Activated CD8-positive, alpha-beta memory T cell treated with anti-CD3 and anti-CD28 coated beads for 48 hours (primary cell): ENCODE measurements at regions not wholly inside any gene's neighbourhood (a gene's known extent, or its start where the extent isn't known, plus 50 kb on each side); places are given as distances from the start of the nearest gene placed in this dataset.
"Not testable (repeated sequence)": the region's sequence is repeated elsewhere in the genome, so short reads cannot be mapped to it uniquely, and the experiment has no call there.

ENCODE experiments used
- DNase-seq, 3 experiments: peaks; one replicate each; pipeline ENCODE4 v3.0.0-alpha.2; 2020; ENCODE audit warnings: low read depth in 2 of 3, low spot score in 2 of 3

DNA sequence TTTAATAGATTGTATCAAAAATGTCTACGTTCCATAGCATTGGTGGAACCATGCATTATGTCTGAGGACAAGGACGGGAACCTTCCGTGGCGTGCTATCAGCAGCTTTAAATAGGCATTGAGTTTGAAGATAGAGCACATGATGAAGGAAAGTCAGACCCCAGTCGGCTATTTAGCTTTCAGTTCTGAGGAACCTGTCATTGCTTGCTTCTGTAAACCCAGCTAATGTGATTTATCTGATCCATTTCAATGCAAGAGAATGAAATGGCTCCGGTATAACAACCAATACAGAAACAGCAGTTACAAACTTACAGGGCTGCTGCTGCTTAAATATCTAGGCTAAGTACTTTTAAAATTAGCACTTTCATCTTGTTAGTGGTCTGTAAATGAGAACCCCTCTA lies 503.3 kb downstream of the RNF144A start:
- DNase-seq = no peak

- DNase-seq = no peak
Measured at GRCh38 chr2:7424481-7424880, 507.3 kb downstream of the RNF144A start.

GRCh38 chr2:7427293-7428060 lies 510.3 kb downstream of the RNF144A start:
- no peak for DNase-seq

- DNase-seq = no peak
Measured at GRCh38 chr2:7428454-7429204, 511.4 kb downstream of the RNF144A start.

DNA sequence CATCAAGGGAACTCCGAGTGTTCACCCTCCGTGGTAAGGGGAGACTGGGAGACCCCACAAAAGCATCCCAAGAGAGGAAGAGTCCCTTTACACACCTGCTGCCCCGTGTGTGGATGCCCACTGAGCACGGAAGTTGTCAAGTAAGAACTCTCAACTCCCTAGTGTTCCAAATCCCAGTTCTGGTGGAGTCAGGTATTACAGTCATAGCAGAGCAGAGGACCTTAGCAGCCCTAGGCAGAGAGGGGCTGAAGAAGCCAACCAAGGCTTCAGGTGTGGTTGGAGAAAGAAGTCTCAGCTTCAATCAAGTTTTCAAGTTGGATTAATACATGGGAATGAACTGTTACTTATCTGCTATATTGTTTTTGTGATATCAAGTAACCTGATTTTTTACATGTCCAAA lies 512.5 kb downstream of the RNF144A start:
- DNase-seq = no peak

DNA sequence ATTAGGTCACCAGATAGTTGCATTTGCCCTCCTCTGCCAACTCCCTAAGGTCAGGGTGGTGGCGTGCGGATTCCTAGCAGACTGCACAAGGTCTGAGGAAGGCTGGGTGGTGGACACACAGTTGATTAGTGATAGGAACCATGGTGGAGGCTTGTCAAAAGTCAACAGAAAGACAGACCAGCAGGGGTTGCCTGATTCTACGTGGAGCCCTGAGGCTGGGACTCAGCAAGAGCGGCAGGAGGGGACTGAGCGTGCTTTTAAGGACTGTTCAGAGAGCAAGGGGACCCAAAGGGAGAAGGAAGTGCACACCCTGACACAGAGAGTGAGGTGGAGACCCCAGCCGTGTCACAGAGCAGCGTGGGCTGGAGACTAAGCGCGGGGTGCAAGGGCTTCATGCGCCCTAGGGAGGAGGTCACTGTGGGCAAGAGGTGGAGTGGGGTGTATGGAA lies 513.2 kb downstream of the RNF144A start:
- DNase-seq = no peak

DNA sequence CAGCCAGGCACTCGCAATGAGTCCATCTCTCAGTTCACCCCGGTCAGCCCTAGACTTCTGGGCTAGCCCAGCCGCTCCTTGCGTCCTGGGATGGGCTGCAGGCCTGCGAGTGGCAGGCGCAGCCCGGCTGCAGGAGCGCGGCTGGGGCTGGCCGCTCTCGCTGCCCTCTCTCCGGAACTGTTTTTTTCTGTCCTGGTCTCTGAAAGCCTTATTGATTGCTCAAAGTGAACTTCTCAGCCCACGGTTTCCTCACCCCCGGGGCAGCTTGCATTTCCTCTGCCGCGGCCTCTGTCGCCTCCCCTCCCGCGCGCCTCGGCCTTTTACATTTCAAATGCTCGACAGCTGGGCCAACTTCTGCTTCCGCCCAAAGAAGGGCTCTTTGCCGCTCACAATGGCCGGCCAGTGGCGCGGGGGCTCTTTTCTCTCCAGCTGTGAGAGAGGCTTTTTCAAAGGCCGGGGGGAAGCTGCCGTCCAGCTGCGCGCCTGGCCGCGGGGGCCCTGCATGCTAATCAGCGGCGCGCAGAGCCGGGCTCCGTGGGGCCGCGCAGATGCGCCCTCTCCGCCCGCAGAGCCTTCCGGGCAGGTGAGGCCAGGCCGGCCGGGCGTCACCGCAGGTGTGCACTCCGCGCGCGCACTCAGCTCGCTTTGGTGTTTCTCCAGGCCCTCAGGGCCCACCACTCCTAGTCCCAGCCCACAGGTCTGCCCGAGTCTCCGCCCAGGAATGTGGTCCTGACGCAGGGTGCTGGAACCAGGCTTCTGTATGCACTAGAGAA lies 513.8 kb downstream of the RNF144A start:
- DNase-seq = peak in 1 of 3 experiments; percentile 50

- DNase-seq = no peak
Measured at GRCh38 chr2:7432436-7432835, 515.2 kb downstream of the RNF144A start.

- no peak for DNase-seq
Measured at GRCh38 chr2:7436096-7436906, 519.1 kb downstream of the RNF144A start.

- no peak for DNase-seq
Measured at GRCh38 chr2:7437141-7437540, 519.9 kb downstream of the RNF144A start.

DNA sequence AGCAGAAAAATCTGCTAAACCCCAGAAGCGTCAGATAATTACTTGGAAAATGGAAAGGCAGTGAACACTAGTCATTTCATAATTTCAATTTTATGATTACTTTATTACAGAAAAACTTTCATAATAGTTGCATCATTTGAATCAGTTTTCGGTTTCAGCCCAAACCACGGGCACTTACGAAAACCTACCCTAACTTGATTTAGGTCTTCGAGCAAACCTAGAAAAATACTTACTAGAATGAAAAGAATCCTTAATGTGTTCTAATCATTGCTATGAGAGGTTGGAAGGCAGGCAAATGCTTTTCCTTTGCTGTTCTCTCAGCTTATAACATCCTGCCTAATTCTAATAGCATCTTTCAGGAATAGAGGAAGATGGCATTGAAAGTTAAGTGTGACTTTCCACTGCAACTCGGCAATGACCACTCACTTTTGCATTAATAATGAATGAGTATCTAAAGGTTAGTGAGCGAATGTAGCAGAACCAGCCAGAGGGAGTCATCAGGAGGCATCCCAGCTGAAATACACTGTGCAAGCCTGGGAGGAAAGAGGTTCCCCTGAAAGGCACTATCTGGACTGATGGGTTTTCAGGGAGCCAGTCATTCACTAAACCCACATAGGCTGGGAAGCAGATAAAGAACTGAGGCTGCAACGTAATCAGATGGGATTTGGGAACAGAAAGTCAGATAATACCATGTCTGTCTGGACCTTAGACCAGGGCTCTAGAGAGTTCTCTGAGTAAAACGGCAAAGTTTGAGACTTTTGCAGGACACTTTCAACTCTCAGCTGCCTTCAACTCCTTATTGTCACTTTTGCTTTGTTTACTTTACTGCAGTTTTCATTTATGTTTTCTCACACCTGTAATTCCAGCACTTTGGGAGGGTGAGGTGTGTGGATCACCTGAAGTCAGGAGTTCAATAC lies 520.8 kb downstream of the RNF144A start:
- DNase-seq = no peak

GRCh38 chr2:7438855-7439254 lies 521.6 kb downstream of the RNF144A start:
- no peak for DNase-seq

DNA sequence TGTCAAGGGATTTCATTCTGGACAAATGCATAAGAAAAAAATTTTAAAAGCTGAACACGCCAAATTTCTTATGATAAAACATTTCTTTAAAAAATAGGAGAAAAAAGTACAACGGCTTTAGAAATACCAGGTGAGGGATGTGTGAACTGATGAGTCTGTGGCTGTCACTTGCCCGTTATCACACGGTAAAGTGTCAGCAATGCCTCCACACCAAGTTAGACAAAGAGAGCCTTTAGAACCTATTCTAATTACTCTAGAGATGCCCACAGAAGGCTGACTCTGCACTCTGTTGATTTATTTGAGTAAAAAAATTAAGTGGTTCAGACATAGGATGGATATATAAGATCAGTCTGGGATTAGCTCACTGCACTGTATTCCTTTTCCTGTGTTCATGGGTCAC lies 523.8 kb downstream of the RNF144A start:
- no peak for DNase-seq

DNA sequence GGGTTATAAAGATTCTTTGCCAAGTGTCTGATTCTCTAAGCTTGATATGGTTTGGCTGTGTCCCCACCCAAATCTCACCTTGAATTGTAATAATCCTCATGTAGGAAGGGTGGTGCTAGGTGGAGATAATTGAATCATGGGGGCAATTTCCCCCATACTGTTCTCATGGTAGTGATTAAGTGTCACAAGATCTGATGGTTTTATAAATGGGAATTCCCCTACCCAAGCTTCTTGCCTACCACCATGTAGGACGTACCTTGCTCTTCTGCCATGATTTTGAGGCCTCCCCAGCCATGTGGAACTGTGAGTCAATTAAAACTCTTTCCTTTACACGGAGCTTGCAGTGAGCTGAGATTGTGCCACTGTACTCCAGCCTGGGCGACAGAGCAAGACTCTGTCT lies 524.6 kb downstream of the RNF144A start:
- DNase-seq = not testable (repeated sequence)

DNA sequence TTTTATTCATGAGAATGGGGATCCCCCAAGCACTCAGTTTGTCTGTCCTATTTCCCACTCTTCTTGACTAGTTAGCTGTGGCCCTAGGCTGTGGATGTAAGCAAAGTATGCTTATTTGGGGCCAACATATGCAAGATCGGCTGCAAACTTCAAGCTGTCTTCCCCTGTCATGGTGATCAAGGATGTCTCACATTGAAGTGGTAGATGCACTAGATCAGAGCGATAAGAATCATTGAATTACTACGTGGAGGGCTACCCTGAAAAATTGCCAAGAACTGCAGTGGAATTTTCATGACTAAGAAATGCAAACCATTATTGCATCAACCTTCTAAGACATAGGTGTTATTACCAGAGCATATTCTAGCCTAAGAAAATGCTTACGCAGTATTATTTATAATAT lies 527.4 kb downstream of the RNF144A start:
- no peak for DNase-seq

DNA sequence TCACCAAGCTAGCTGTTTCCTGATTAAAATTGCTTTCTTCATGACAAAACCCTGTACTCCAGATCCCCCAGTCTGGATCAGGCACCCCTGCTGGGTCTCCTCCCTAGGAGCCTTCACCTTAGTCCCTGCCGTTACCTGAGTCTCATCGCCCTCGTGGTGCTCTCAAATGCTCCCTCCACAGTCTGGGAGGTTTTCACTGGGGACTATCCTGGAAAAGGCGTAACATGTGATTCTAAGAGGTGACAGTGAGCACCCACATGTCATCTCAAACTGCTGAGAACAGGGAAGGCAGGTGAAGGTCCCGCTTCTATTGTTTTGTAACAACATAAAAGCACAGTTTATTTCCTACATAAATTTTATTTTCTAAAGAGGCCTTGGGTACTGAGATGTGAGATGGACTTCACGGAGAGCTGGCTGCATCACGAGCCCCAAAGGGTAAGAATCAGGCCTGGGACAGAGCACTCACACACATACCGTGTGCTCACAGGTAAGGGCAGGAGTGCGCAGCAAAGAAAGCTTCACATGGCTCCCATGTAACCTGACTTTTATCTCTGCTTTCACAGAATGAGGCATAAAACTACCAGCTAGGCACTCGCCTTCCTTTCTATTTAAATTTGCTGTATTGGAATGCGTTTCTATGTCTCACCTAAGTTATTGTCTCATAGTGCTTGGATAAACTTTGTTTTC lies 531.5 kb downstream of the RNF144A start:
- no peak for DNase-seq

- DNase-seq = no peak
Measured at GRCh38 chr2:7449298-7449697, 532.1 kb downstream of the RNF144A start.

GRCh38 chr2:7450188-7450832 lies 533.1 kb downstream of the RNF144A start:
- DNase-seq = peak in 1 of 3 experiments; percentile 54

DNA sequence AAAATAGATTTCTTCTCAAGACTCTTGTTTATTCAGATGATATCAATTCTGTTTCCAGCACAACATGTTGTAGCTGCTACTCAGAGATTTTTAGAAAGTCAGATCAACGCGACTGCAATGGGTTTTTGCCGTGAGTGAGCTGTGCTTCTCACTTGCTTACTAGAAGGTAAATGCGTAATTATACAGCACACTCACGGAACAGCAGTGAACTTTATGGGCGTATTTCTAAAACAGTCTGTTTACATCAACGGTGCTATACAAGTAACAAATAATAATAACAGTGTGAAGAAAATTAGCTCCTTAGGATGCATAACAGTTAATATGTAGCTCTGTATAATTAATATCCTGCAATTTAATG lies 533.6 kb downstream of the RNF144A start:
- no peak for DNase-seq
